Upper lobe of right lung (tissue), 1 donor: ENCODE measurements at regions not wholly inside any gene's neighbourhood (a gene's known extent, or its start where the extent isn't known, plus 50 kb on each side); places are given as distances from the start of the nearest gene placed in this dataset.
"Not testable (repeated sequence)": the region's sequence is repeated elsewhere in the genome, so short reads cannot be mapped to it uniquely, and the experiment has no call there.

Source experiments
- ATAC-seq: fragments of 200-7000 bp; cut with Tn5 transposase; one replicate; pipeline ENCODE4 v1.9.1; 2020; ENCODE audit warnings: mild to moderate bottlenecking, moderate library complexity
- DNase-seq: peaks from one replicate; pipeline ENCODE4 v3.0.0-alpha.2; 2020
- H3K27ac ChIP-seq: fragments of 200-600 bp; one replicate; pipeline ENCODE4 v1.8.0; 2022
- H3K27me3 ChIP-seq: fragments of 200-600 bp; one replicate; pipeline ENCODE4 v1.8.0; 2022; ENCODE audit warnings: mild to moderate bottlenecking
- H3K36me3 ChIP-seq: fragments of 200-600 bp; one replicate; pipeline ENCODE4 v1.8.0; 2022
- H3K4me1 ChIP-seq: fragments of 200-600 bp; one replicate; pipeline ENCODE4 v1.8.0; 2022
- H3K4me3 ChIP-seq: fragments of 200-600 bp; one replicate; pipeline ENCODE4 v1.8.0; 2022; ENCODE audit warnings: mild to moderate bottlenecking
- H3K9me3 ChIP-seq: fragments of 200-600 bp; one replicate; pipeline ENCODE4 v1.8.0; 2022
- CTCF ChIP-seq: fragments of 200-600 bp; IDR thresholded peaks from one replicate; pipeline ENCODE4 v1.8.0; 2022; ENCODE audit warnings: antibody characterized with exemption
- intact Hi-C: fragments of 100-400 bp; cut with DNase I; formaldehyde crosslinking; loops from one replicate; pipeline ENCODE4 v1.11.0; 2022
- donor health status: DM: no; HTN: yes; CAD: no; lungs with severe emphysema.

GRCh38 chr20:47990507-47991150 is 205.3 kb upstream of the SULF2 start:
- Histone ChIP-seq H3K4me1 (no peaks in the 10 kb centered on the region), H3K27ac (no peak overlapping the region), H3K4me3 (no peak overlapping the region), H3K36me3 (no peaks in the 10 kb centered on the region), H3K9me3 (peaks cover 4% of the 10 kb centered on the region), H3K27me3 (no peaks in the 10 kb centered on the region)
- no peak for TF ChIP-seq CTCF
- no peak for DNase-seq
- no peak for ATAC-seq
- intact Hi-C loops, result no loop called here

- intact Hi-C loops, result no loop called here
- DNase-seq, result no peak
Measured at GRCh38 chr20:47989957-47990356, 204.7 kb upstream of the SULF2 start.

GRCh38 chr20:47988676-47989075 is 203.4 kb upstream of the SULF2 start:
- DNase-seq (no peak), ATAC-seq (no peak)
- Histone ChIP-seq H3K27ac (no peak overlapping the region), H3K9me3 (peaks cover 4% of the 10 kb centered on the region), H3K4me3 (no peak overlapping the region), H3K36me3 (no peaks in the 10 kb centered on the region), H3K27me3 (no peaks in the 10 kb centered on the region), H3K4me1 (no peaks in the 10 kb centered on the region)
- no peak for TF ChIP-seq CTCF
- intact Hi-C loops, result no loop called here

More at GRCh38 chr20:47989957-47990356, 204.7 kb upstream of the SULF2 start:
- H3K4me1 ChIP-seq, result no peaks in the 10 kb centered on the region
- peaks cover 4% of the 10 kb centered on the region for H3K9me3 ChIP-seq
- no peak for TF ChIP-seq CTCF
- H3K27me3 ChIP-seq, result no peaks in the 10 kb centered on the region
- no peak overlapping the region for H3K27ac ChIP-seq
- H3K4me3 ChIP-seq, result no peak overlapping the region
- ATAC-seq, result peak; percentile 48
- no peaks in the 10 kb centered on the region for H3K36me3 ChIP-seq

- no peaks in the 10 kb centered on the region for H3K4me1 ChIP-seq
- no peaks in the 10 kb centered on the region for H3K36me3 ChIP-seq
- no peaks in the 10 kb centered on the region for H3K9me3 ChIP-seq
- no peak overlapping the region for H3K27ac ChIP-seq
- H3K27me3 ChIP-seq, result no peaks in the 10 kb centered on the region
- intact Hi-C loops, result no loop called here
- peak; percentile 63 for ATAC-seq
- H3K4me3 ChIP-seq, result no peak overlapping the region
- no peak for TF ChIP-seq CTCF
- no peak for DNase-seq
Measured at GRCh38 chr20:47985092-47985850, 200.0 kb upstream of the SULF2 start.

GRCh38 chr20:47984437-47984836 is 199.2 kb upstream of the SULF2 start:
- no peaks in the 10 kb centered on the region for H3K36me3 ChIP-seq
- no peaks in the 10 kb centered on the region for H3K27me3 ChIP-seq
- no peak for ATAC-seq
- H3K27ac ChIP-seq, result no peak overlapping the region
- H3K9me3 ChIP-seq, result no peaks in the 10 kb centered on the region
- H3K4me1 ChIP-seq, result no peaks in the 10 kb centered on the region
- DNase-seq, result no peak
- intact Hi-C loops, result no loop called here
- no peak overlapping the region for H3K4me3 ChIP-seq
- TF ChIP-seq CTCF, result no peak

- ATAC-seq, DNase-seq, H3K4me3 ChIP-seq, H3K36me3 ChIP-seq, H3K27me3 ChIP-seq, intact Hi-C loops, H3K27ac ChIP-seq, H3K9me3 ChIP-seq, H3K4me1 ChIP-seq: not testable (repeated sequence)
Measured at GRCh38 chr20:47983642-47984041, 198.4 kb upstream of the SULF2 start.
